HCT116 (cell line): ENCODE measurements at regions not wholly inside any gene's neighbourhood (a gene's known extent, or its start where the extent isn't known, plus 50 kb on each side); places are given as distances from the start of the nearest gene placed in this dataset.

ENCODE experiments used
- ATAC-seq: fragments of 200-7000 bp; cut with Tn5 transposase; 2 replicates; pipeline ENCODE4 v1.9.1; 2020; ENCODE audit warnings: mild to moderate bottlenecking, moderate library complexity
- BruUV-seq: library from RNA; stranded (reverse); fragments of 400-500 nt; replicated peaks from 2 replicates; lab custom pipeline; 2021; lab: Mats Ljungman, UMichigan
- CTCF ChIA-PET: fragments of 300-600 bp; sonication (Branson Sonifier 250); formaldehyde crosslinking; loops from one replicate; lab custom pipeline; 2021; ENCODE audit warnings: antibody characterized with exemption; lab: Charles Lee
- POLR2A ChIA-PET: fragments of 300-600, 350-600 bp; sonication (Branson Sonifier 250); formaldehyde crosslinking; loops from one replicate; lab custom pipeline; 2021; ENCODE audit warnings: antibody characterized with exemption; lab: Charles Lee
- RAD21 ChIA-PET, 2 experiments: fragments of 300-600 bp; sonication (Branson Sonifier 250); formaldehyde crosslinking; loops; one replicate each; lab custom pipeline; 2023; ENCODE audit warnings: low total read pairs in 2 of 2; ENCODE audit not compliant: uncharacterized antibody in 2 of 2, unreplicated experiment in 2 of 2, low non-redundant PET in 1 of 2; lab: Charles Lee
- DNase-seq: peaks from one replicate; pipeline ENCODE4 v3.0.0-alpha.2; 2010; ENCODE audit warnings: low read depth, low spot score
- H2AFZ ChIP-seq: fragments of 200-600 bp; shearing (Covaris generic), sonication (generic); 2 replicates; pipeline ENCODE4 v1.6.1; 2017; ENCODE audit warnings: low read depth, mixed run types, mixed read lengths, antibody characterized with exemption, low read length; ENCODE audit not compliant: poor library complexity, severe bottlenecking
- H3K27ac ChIP-seq: 2 replicates; pipeline ENCODE4 v1.5.1; 2012; ENCODE audit warnings: low read depth, low read length
- H3K27me3 ChIP-seq: fragments of 200-600 bp; sonication (generic); 2 replicates; pipeline ENCODE4 v1.6.1; 2016; ENCODE audit warnings: mixed run types, low read length, mixed read lengths; ENCODE audit not compliant: insufficient read depth
- H3K36me3 ChIP-seq, 2 experiments: fragments of 200-500 bp in 1 of 2; fragments of 200-600 bp in 1 of 2; sonication (Bioruptor generic) in 1 of 2; sonication (generic) in 1 of 2; 2 replicates each; pipeline versions ENCODE4 v1.5.1 to v1.6.1; 2014 to 2016; ENCODE audit warnings: low read length in 2 of 2, inconsistent platforms in 1 of 2, mixed read lengths in 1 of 2, mixed run types in 1 of 2; ENCODE audit not compliant: insufficient read depth in 2 of 2, control insufficient read depth in 1 of 2
- H3K4me1 ChIP-seq, 2 experiments: fragments of 200-600 bp in 1 of 2; sonication (generic) in 1 of 2; 2 replicates each; pipeline versions ENCODE4 v1.5.1 to v1.6.1; 2012 to 2017; ENCODE audit warnings: low read length in 2 of 2, inconsistent platforms in 1 of 2, mild to moderate bottlenecking in 1 of 2, mixed read lengths in 1 of 2, mixed run types in 1 of 2, moderate library complexity in 1 of 2; ENCODE audit not compliant: insufficient read depth in 2 of 2, control insufficient read depth in 1 of 2
- H3K4me2 ChIP-seq: fragments of 200-600 bp; sonication (generic); 2 replicates; pipeline ENCODE4 v1.6.1; 2017; ENCODE audit warnings: mixed run types, low read length, mixed read lengths
- H3K4me3 ChIP-seq, 2 experiments: fragments of 200-600 bp in 1 of 2; sonication (generic) in 1 of 2; replicated peaks in 1 of 2; 2 replicates each; pipeline ENCODE4 v1.5.1; 2011 to 2016; ENCODE audit warnings: low read length in 2 of 2, control low read depth in 1 of 2, low read depth in 1 of 2, mild to moderate bottlenecking in 1 of 2, mixed read lengths in 1 of 2, mixed run types in 1 of 2
- H3K79me2 ChIP-seq: fragments of 200-600 bp; sonication (generic); 2 replicates; pipeline ENCODE4 v1.6.1; 2017; ENCODE audit warnings: mild to moderate bottlenecking, mixed run types, low read length, moderate library complexity, mixed read lengths; ENCODE audit not compliant: insufficient read depth
- H3K9ac ChIP-seq: fragments of 200-600 bp; sonication (generic); 2 replicates; pipeline ENCODE4 v1.6.1; 2016; ENCODE audit warnings: low read length, mixed read lengths
- H3K9me2 ChIP-seq: fragments of 200-600 bp; sonication (generic), shearing (Covaris generic); 2 replicates; pipeline ENCODE4 v1.6.1; 2017; ENCODE audit warnings: mixed run types, mild to moderate bottlenecking, moderate library complexity; ENCODE audit not compliant: insufficient read depth
- H3K9me3 ChIP-seq, 2 experiments: fragments of 200-500 bp in 1 of 2; fragments of 200-600 bp in 1 of 2; sonication (Bioruptor generic) in 1 of 2; sonication (generic) in 1 of 2; 2 replicates each; pipeline ENCODE4 v1.6.1; 2014 to 2017; ENCODE audit warnings: low read length in 2 of 2, mixed read lengths in 2 of 2, inconsistent platforms in 1 of 2, low read depth in 1 of 2, mild to moderate bottlenecking in 1 of 2, mixed run types in 1 of 2, moderate library complexity in 1 of 2; ENCODE audit not compliant: control insufficient read depth in 1 of 2, insufficient read depth in 1 of 2
- H4K20me1 ChIP-seq: fragments of 200-600 bp; sonication (generic), shearing (Covaris generic); 2 replicates; pipeline ENCODE4 v1.6.1; 2017; ENCODE audit warnings: mixed run types, mild to moderate bottlenecking, moderate library complexity; ENCODE audit not compliant: insufficient read depth
- CEBPB ChIP-seq: IDR thresholded peaks from 2 replicates; pipeline ENCODE4 v1.6.1; 2012; ENCODE audit warnings: low read depth
- CTCF ChIP-seq, 3 experiments: fragments of 200-600 bp in 1 of 3; sonication (generic) in 1 of 3; IDR thresholded peaks in 2 of 3; conservative IDR thresholded peaks in 1 of 3; 2 replicates each; pipeline ENCODE4 v1.5.1; 2012 to 2017; ENCODE audit warnings: low read depth in 2 of 3, low read length in 2 of 3, antibody characterized with exemption in 1 of 3, borderline replicate concordance in 1 of 3, control low read depth in 1 of 3, mild to moderate bottlenecking in 1 of 3, mixed read lengths in 1 of 3, mixed run types in 1 of 3, moderate library complexity in 1 of 3; ENCODE audit not compliant: insufficient read depth in 1 of 3
- ELF1 ChIP-seq: IDR thresholded peaks from 2 replicates; pipeline ENCODE4 v1.6.1; 2012; ENCODE audit warnings: low read depth, borderline replicate concordance
- EZH2 ChIP-seq: fragments of 200-600 bp; sonication (generic); IDR thresholded peaks from 2 replicates; pipeline ENCODE4 v1.6.1; 2017; ENCODE audit warnings: antibody characterized with exemption, mixed run types
- JUND ChIP-seq: IDR thresholded peaks from 2 replicates; pipeline ENCODE4 v1.6.1; 2012
- MAX ChIP-seq: IDR thresholded peaks from 2 replicates; pipeline ENCODE4 v1.6.1; 2012
- POLR2A ChIP-seq: IDR thresholded peaks from 2 replicates; pipeline ENCODE4 v1.7.0; 2011; ENCODE audit warnings: borderline replicate concordance; ENCODE audit not compliant: insufficient read depth, insufficient read length; ENCODE audit errors: extremely low read depth
- REST ChIP-seq: IDR thresholded peaks from 2 replicates; pipeline ENCODE4 v1.6.1; 2012; ENCODE audit warnings: low read depth
- YY1 ChIP-seq: IDR thresholded peaks from 2 replicates; pipeline ENCODE4 v1.6.1; 2011; ENCODE audit warnings: low read length, low read depth, moderate library complexity, mild to moderate bottlenecking; ENCODE audit not compliant: insufficient replicate concordance; ENCODE audit errors: extremely low read depth
- ZBTB33 ChIP-seq: IDR thresholded peaks from 2 replicates; pipeline ENCODE4 v1.6.1; 2011; ENCODE audit warnings: mild to moderate bottlenecking, low read length, moderate library complexity; ENCODE audit not compliant: insufficient replicate concordance; ENCODE audit errors: extremely low read depth
- ZNF274 ChIP-seq: fragments of 200-500 bp; sonication (Bioruptor generic); IDR thresholded peaks from 2 replicates; pipeline ENCODE4 v1.6.1; 2014; ENCODE audit warnings: mild to moderate bottlenecking, low read depth, low read length, inconsistent platforms
- intact Hi-C: fragments of 100-400 bp; cut with micrococcal nuclease; formaldehyde crosslinking; loops from 2 replicates; pipeline ENCODE4 v1.10.0; 2022

GRCh38 chr7:115658223-115658622 is 372.3 kb downstream of the TFEC start (continued):
- no peak for TF ChIP-seq CTCF (IDR thresholded peaks at IDR 0.05 in 2 of 3, conservative IDR thresholded peaks at IDR 0.05 in 1 of 3; ENCODE audit: borderline replicate concordance in 1 of 3, insufficient read depth in 1 of 3, low read depth in 2 of 3, low read length in 2 of 3)
- TF ChIP-seq EZH2 = no peak
- no peak for TF ChIP-seq REST

GRCh38 chr7:115654384-115655214 is 376.0 kb downstream of the TFEC start:
- no peak overlapping the region for H3K4me2 ChIP-seq
- ATAC-seq (no peak), DNase-seq (no peak)
- TF ChIP-seq ELF1 (no peak), ZBTB33 (no peak), JUND (no peak), CEBPB (no peak), REST (no peak), POLR2A (no peak), YY1 (no peak), ZNF274 (no peak), MAX (no peak)
- H3K27me3 ChIP-seq = no peaks in the 10 kb centered on the region
- intact Hi-C loops = no loop called here
- no peak overlapping the region for H2AFZ ChIP-seq
- no peaks in the 10 kb centered on the region for H4K20me1 ChIP-seq
- no peak overlapping the region for H3K27ac ChIP-seq
- H3K79me2 ChIP-seq = no peaks in the 10 kb centered on the region
- ChIA-PET CTCF (no interaction called here), RAD21 (no interaction called here), POLR2A (no interaction called here)
- no peaks in the 10 kb centered on the region for H3K9me2 ChIP-seq
- no TSS peak for BruUV-seq
- H3K9me3 ChIP-seq = no peaks in the 10 kb centered on the region
- no peaks in the 10 kb centered on the region for H3K4me1 ChIP-seq
- no peak overlapping the region for H3K9ac ChIP-seq
- H3K4me3 ChIP-seq = no peak overlapping the region
- H3K36me3 ChIP-seq = no peaks in the 10 kb centered on the region
